ENCODE measurements at regions not wholly inside any gene's neighbourhood (a gene's known extent, or its start where the extent isn't known, plus 50 kb on each side); places are given as distances from the start of the nearest gene placed in this dataset.
"Not testable (repeated sequence)": the region's sequence is repeated elsewhere in the genome, so short reads cannot be mapped to it uniquely, and the experiment has no call there.

DNA sequence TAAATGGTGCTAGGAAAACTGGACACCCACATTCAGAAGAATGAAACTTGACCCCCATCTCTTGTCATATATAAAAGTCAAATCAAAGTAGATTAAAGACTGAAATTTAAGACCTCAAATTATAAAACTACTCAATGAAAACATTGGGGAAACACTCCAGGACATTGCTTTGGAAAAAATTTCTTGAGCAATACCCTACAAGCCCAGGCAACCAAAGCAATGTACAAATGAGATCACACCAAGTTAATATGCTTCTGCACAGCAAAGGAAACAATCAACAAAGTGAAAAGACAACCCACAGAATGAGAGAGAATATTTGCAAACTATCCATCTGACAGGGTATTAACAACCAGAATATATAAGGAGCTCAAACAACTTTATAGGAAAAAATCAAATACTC lies 407.9 kb upstream of the BTBD3 start:
- H3K27ac ChIP-seq (ENCODE audit: low read length), result no peak overlapping the region
- no peaks in the 10 kb centered on the region for H3K36me3 ChIP-seq (replicated peaks; ENCODE audit: low read depth, low read length)
- no peaks in the 10 kb centered on the region for H3K9me3 ChIP-seq (ENCODE audit: insufficient read depth, low read length)
- H3K9ac ChIP-seq (ENCODE audit: low read length), result no peak overlapping the region
- no peak overlapping the region for H2AFZ ChIP-seq (ENCODE audit: low read depth, low read length)
- no peaks in the 10 kb centered on the region for H3K4me1 ChIP-seq (ENCODE audit: low read length)
- TF ChIP-seq, protein P1, sequence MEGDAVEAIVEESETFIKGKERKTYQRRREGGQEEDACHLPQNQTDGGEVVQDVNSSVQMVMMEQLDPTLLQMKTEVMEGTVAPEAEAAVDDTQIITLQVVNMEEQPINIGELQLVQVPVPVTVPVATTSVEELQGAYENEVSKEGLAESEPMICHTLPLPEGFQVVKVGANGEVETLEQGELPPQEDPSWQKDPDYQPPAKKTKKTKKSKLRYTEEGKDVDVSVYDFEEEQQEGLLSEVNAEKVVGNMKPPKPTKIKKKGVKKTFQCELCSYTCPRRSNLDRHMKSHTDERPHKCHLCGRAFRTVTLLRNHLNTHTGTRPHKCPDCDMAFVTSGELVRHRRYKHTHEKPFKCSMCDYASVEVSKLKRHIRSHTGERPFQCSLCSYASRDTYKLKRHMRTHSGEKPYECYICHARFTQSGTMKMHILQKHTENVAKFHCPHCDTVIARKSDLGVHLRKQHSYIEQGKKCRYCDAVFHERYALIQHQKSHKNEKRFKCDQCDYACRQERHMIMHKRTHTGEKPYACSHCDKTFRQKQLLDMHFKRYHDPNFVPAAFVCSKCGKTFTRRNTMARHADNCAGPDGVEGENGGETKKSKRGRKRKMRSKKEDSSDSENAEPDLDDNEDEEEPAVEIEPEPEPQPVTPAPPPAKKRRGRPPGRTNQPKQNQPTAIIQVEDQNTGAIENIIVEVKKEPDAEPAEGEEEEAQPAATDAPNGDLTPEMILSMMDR (IDR thresholded peaks at IDR 0.05; ENCODE audit: low read depth, low read length), result no peak
- TF ChIP-seq EZH2phosphoT487 (IDR thresholded peaks at IDR 0.05; ENCODE audit: low read depth), result no peak
- no peaks in the 10 kb centered on the region for H3K79me2 ChIP-seq (ENCODE audit: low read length)
- H3K4me2 ChIP-seq (ENCODE audit: low read length), result no peak overlapping the region
- H4K20me1 ChIP-seq (ENCODE audit: insufficient read depth, low read length), result no peaks in the 10 kb centered on the region
- H3K4me3 ChIP-seq (ENCODE audit: low read length), result no peak overlapping the region
- no peaks in the 10 kb centered on the region for H3K27me3 ChIP-seq (ENCODE audit: low read depth, low read length)

GRCh38 chr20:11511821-11512220 lies 405.9 kb upstream of the BTBD3 start:
- H3K9ac ChIP-seq (ENCODE audit: low read length), result no peak overlapping the region
- H3K27ac ChIP-seq (ENCODE audit: low read length), result no peak overlapping the region
- TF ChIP-seq, protein P1 (IDR thresholded peaks at IDR 0.05; ENCODE audit: low read depth, low read length), result no peak
- no peak for TF ChIP-seq EZH2phosphoT487 (IDR thresholded peaks at IDR 0.05; ENCODE audit: low read depth)
- H2AFZ ChIP-seq (ENCODE audit: low read depth, low read length), result no peak overlapping the region
- no peak overlapping the region for H3K4me2 ChIP-seq (ENCODE audit: low read length)
- H3K36me3 ChIP-seq (replicated peaks; ENCODE audit: low read depth, low read length), result no peaks in the 10 kb centered on the region
- no peaks in the 10 kb centered on the region for H3K4me1 ChIP-seq (ENCODE audit: low read length)
- no peaks in the 10 kb centered on the region for H4K20me1 ChIP-seq (ENCODE audit: insufficient read depth, low read length)
- no peaks in the 10 kb centered on the region for H3K9me3 ChIP-seq (ENCODE audit: insufficient read depth, low read length)
- no peaks in the 10 kb centered on the region for H3K79me2 ChIP-seq (ENCODE audit: low read length)
- H3K27me3 ChIP-seq (ENCODE audit: low read depth, low read length), result no peaks in the 10 kb centered on the region
- no peak overlapping the region for H3K4me3 ChIP-seq (ENCODE audit: low read length)

GRCh38 chr20:11513241-11513745 lies 404.4 kb upstream of the BTBD3 start:
- H3K4me2 ChIP-seq (ENCODE audit: low read length); H3K4me1 ChIP-seq (ENCODE audit: low read length); H3K9ac ChIP-seq (ENCODE audit: low read length); H3K4me3 ChIP-seq (ENCODE audit: low read length); H4K20me1 ChIP-seq (ENCODE audit: insufficient read depth, low read length); H3K9me3 ChIP-seq (ENCODE audit: insufficient read depth, low read length); H3K36me3 ChIP-seq (replicated peaks; ENCODE audit: low read depth, low read length); H3K27ac ChIP-seq (ENCODE audit: low read length); H3K79me2 ChIP-seq (ENCODE audit: low read length); H3K27me3 ChIP-seq (ENCODE audit: low read depth, low read length); H2AFZ ChIP-seq (ENCODE audit: low read depth, low read length): not testable (repeated sequence)

GRCh38 chr20:11516448-11516847 lies 401.2 kb upstream of the BTBD3 start:
- H3K27me3 ChIP-seq (ENCODE audit: low read depth, low read length), result no peaks in the 10 kb centered on the region
- no peak overlapping the region for H3K27ac ChIP-seq (ENCODE audit: low read length)
- no peak overlapping the region for H3K4me2 ChIP-seq (ENCODE audit: low read length)
- no peaks in the 10 kb centered on the region for H3K36me3 ChIP-seq (replicated peaks; ENCODE audit: low read depth, low read length)
- no peak overlapping the region for H3K4me3 ChIP-seq (ENCODE audit: low read length)
- no peak for TF ChIP-seq EZH2phosphoT487 (IDR thresholded peaks at IDR 0.05; ENCODE audit: low read depth)
- TF ChIP-seq, protein P1 (IDR thresholded peaks at IDR 0.05; ENCODE audit: low read depth, low read length), result no peak
- no peaks in the 10 kb centered on the region for H3K4me1 ChIP-seq (ENCODE audit: low read length)
- no peak overlapping the region for H2AFZ ChIP-seq (ENCODE audit: low read depth, low read length)
- no peaks in the 10 kb centered on the region for H3K79me2 ChIP-seq (ENCODE audit: low read length)
- no peaks in the 10 kb centered on the region for H4K20me1 ChIP-seq (ENCODE audit: insufficient read depth, low read length)
- no peaks in the 10 kb centered on the region for H3K9me3 ChIP-seq (ENCODE audit: insufficient read depth, low read length)
- no peak overlapping the region for H3K9ac ChIP-seq (ENCODE audit: low read length)

DNA sequence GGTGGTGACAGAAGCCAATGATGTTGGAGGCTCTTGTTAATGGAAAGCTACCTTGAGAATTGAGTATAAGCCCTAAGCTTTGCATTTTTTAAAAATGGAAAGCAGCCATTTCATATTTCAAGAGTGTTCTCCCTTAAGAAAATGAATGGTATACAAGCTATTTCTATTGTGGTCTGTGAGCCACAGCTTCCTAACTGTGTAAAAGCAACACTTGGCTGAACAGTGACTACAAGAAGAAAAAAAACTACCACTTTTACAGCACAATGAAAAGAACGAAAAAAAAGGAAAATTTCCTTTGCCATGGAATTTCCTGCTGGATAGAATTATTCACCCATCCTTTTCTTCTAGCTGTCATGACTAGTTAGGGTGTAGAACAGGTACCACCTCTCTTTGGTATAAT lies 397.1 kb upstream of the BTBD3 start:
- Histone ChIP-seq H3K4me1 (ENCODE audit: low read length) (no peaks in the 10 kb centered on the region), H3K4me3 (ENCODE audit: low read length) (no peak overlapping the region), H3K9ac (ENCODE audit: low read length) (no peak overlapping the region), H2AFZ (ENCODE audit: low read depth, low read length) (no peak overlapping the region), H3K27me3 (ENCODE audit: low read depth, low read length) (no peaks in the 10 kb centered on the region), H3K36me3 (replicated peaks; ENCODE audit: low read depth, low read length) (no peaks in the 10 kb centered on the region), H3K4me2 (ENCODE audit: low read length) (no peak overlapping the region), H3K27ac (ENCODE audit: low read length) (no peak overlapping the region), H3K9me3 (ENCODE audit: insufficient read depth, low read length) (no peaks in the 10 kb centered on the region), H4K20me1 (ENCODE audit: insufficient read depth, low read length) (no peaks in the 10 kb centered on the region), H3K79me2 (ENCODE audit: low read length) (no peaks in the 10 kb centered on the region)
- TF ChIP-seq, protein P1 (IDR thresholded peaks at IDR 0.05; ENCODE audit: low read depth, low read length), result no peak
- no peak for TF ChIP-seq EZH2phosphoT487 (IDR thresholded peaks at IDR 0.05; ENCODE audit: low read depth)

Data from OCI-LY3 (cell line).